Ammon's horn (tissue), 1 donor: ENCODE measurements at regions not wholly inside any gene's neighbourhood (a gene's known extent, or its start where the extent isn't known, plus 50 kb on each side); places are given as distances from the start of the nearest gene placed in this dataset.
A peak's percentile ranks its signal among the peaks of the same experiment; 100 is the strongest.
"Not testable (repeated sequence)": the region's sequence is repeated elsewhere in the genome, so short reads cannot be mapped to it uniquely, and the experiment has no call there.

Source experiments
- DNase-seq: peaks from one replicate; pipeline ENCODE4 v3.0.0-alpha.2; 2016; ENCODE audit warnings: low spot score

GRCh38 chrX:147468600-147468999 is 443.1 kb upstream of the FMR1 start:
- DNase-seq = no peak

- no peak for DNase-seq
Measured at GRCh38 chrX:147476008-147476407, 435.7 kb upstream of the FMR1 start.

GRCh38 chrX:147478899-147479298 is 432.8 kb upstream of the FMR1 start:
- DNase-seq = peak; percentile 5

GRCh38 chrX:147485207-147485606 is 426.5 kb upstream of the FMR1 start:
- no peak for DNase-seq

GRCh38 chrX:147494365-147494764 is 417.4 kb upstream of the FMR1 start:
- no peak for DNase-seq

- no peak for DNase-seq
Measured at GRCh38 chrX:147498796-147499195, 412.9 kb upstream of the FMR1 start.

GRCh38 chrX:147522981-147523380 is 388.7 kb upstream of the FMR1 start:
- peak; percentile 3 for DNase-seq

GRCh38 chrX:147533426-147533825 is 378.3 kb upstream of the FMR1 start:
- no peak for DNase-seq

- no peak for DNase-seq
Measured at GRCh38 chrX:147537172-147537571, 374.5 kb upstream of the FMR1 start.

GRCh38 chrX:147548023-147548422 is 363.7 kb upstream of the FMR1 start:
- not testable (repeated sequence) for DNase-seq

- no peak for DNase-seq
Measured at GRCh38 chrX:147550217-147550616, 361.5 kb upstream of the FMR1 start.

GRCh38 chrX:147559191-147559590 is 352.5 kb upstream of the FMR1 start:
- DNase-seq = no peak

- DNase-seq = no peak
Measured at GRCh38 chrX:147565237-147565636, 346.5 kb upstream of the FMR1 start.

- no peak for DNase-seq
Measured at GRCh38 chrX:147570483-147570882, 341.2 kb upstream of the FMR1 start.

- no peak for DNase-seq
Measured at GRCh38 chrX:147573266-147573665, 338.5 kb upstream of the FMR1 start.

- peak; percentile 2 for DNase-seq
Measured at GRCh38 chrX:147602176-147602696, 309.5 kb upstream of the FMR1 start.

- no peak for DNase-seq
Measured at GRCh38 chrX:147626605-147627004, 285.1 kb upstream of the FMR1 start.

GRCh38 chrX:147635186-147635585 is 276.5 kb upstream of the FMR1 start:
- DNase-seq = no peak

GRCh38 chrX:147637190-147637589 is 274.5 kb upstream of the FMR1 start:
- no peak for DNase-seq

- DNase-seq = no peak
Measured at GRCh38 chrX:147646949-147647723, 264.6 kb upstream of the FMR1 start.

GRCh38 chrX:147675819-147676218 is 235.9 kb upstream of the FMR1 start:
- DNase-seq = no peak

GRCh38 chrX:147679356-147680005 is 232.2 kb upstream of the FMR1 start:
- DNase-seq = no peak

- no peak for DNase-seq
Measured at GRCh38 chrX:147680251-147680650, 231.5 kb upstream of the FMR1 start.
